Astrocyte (in vitro differentiated cells and primary cell): ENCODE measurements at regions not wholly inside any gene's neighbourhood (a gene's known extent, or its start where the extent isn't known, plus 50 kb on each side); places are given as distances from the start of the nearest gene placed in this dataset.

ENCODE experiments used
- DNase-seq: peaks from one replicate; pipeline ENCODE4 v3.0.0-alpha.2; 2010; ENCODE audit warnings: low read depth
- FAIRE-seq: peaks from 2 replicates; lab custom pipeline; 2011; peaks lifted over from hg19 to GRCh38; lab: Jason Lieb, UNC
- H2AFZ ChIP-seq: 2 replicates; pipeline ENCODE4 v1.6.0; 2012; ENCODE audit warnings: low read depth, low read length, inconsistent platforms
- H3K27ac ChIP-seq: 2 replicates; pipeline ENCODE4 v1.5.1; 2011; ENCODE audit warnings: low read depth, low read length, inconsistent platforms
- H3K27me3 ChIP-seq: 2 replicates; pipeline ENCODE4 v1.6.0; 2011; ENCODE audit warnings: low read length, inconsistent platforms; ENCODE audit not compliant: insufficient read depth
- H3K36me3 ChIP-seq: 2 replicates; pipeline ENCODE4 v1.5.1; 2011; ENCODE audit warnings: low read length, inconsistent platforms; ENCODE audit not compliant: insufficient read depth
- H3K4me1 ChIP-seq: 2 replicates; pipeline ENCODE4 v1.5.1; 2011; ENCODE audit warnings: low read length, inconsistent platforms; ENCODE audit not compliant: insufficient read depth
- H3K4me2 ChIP-seq: 2 replicates; pipeline ENCODE4 v1.6.0; 2012; ENCODE audit warnings: low read length, inconsistent platforms
- H3K4me3 ChIP-seq: 2 replicates; pipeline ENCODE4 v1.5.1; 2011; ENCODE audit warnings: low read depth, mild to moderate bottlenecking, low read length, inconsistent platforms; ENCODE audit not compliant: insufficient read depth
- H3K79me2 ChIP-seq: 2 replicates; pipeline ENCODE4 v1.6.0; 2012; ENCODE audit warnings: mild to moderate bottlenecking, low read length, inconsistent platforms; ENCODE audit not compliant: insufficient read depth
- H3K9ac ChIP-seq: 2 replicates; pipeline ENCODE4 v1.6.0; 2012; ENCODE audit warnings: mild to moderate bottlenecking, low read length, inconsistent platforms
- H3K9me3 ChIP-seq: 2 replicates; pipeline ENCODE4 v1.5.1; 2012; ENCODE audit warnings: low read depth, mild to moderate bottlenecking, low read length, inconsistent platforms; ENCODE audit not compliant: insufficient read depth
- H4K20me1 ChIP-seq: 2 replicates; pipeline ENCODE4 v1.6.0; 2012; ENCODE audit warnings: low read length, inconsistent platforms; ENCODE audit not compliant: insufficient read depth
- H3K27ac Mint-ChIP-seq: one replicate; pipeline ENCODE4 v1.8.0; 2021; ENCODE audit warnings: mild to moderate bottlenecking, mixed read lengths; ENCODE audit not compliant: unreplicated experiment
- H3K27me3 Mint-ChIP-seq: one replicate; pipeline ENCODE4 v1.8.0; 2021; ENCODE audit warnings: low read depth, mixed read lengths; ENCODE audit not compliant: unreplicated experiment
- H3K36me3 Mint-ChIP-seq: one replicate; pipeline ENCODE4 v1.8.0; 2021; ENCODE audit warnings: low read depth, mixed read lengths; ENCODE audit not compliant: unreplicated experiment
- H3K4me1 Mint-ChIP-seq: one replicate; pipeline ENCODE4 v1.8.0; 2021; ENCODE audit warnings: low read depth, mixed read lengths; ENCODE audit not compliant: unreplicated experiment
- H3K4me3 Mint-ChIP-seq: one replicate; pipeline ENCODE4 v1.8.0; 2021; ENCODE audit warnings: mild to moderate bottlenecking, moderate library complexity, mixed read lengths; ENCODE audit not compliant: unreplicated experiment
- H3K9me3 Mint-ChIP-seq: one replicate; pipeline ENCODE4 v1.8.0; 2021; ENCODE audit warnings: mild to moderate bottlenecking, mixed read lengths; ENCODE audit not compliant: unreplicated experiment
- EZH2 ChIP-seq: IDR thresholded peaks from 2 replicates; pipeline ENCODE4 v1.6.1; 2012; ENCODE audit warnings: mild to moderate bottlenecking, low read length, inconsistent platforms; ENCODE audit not compliant: insufficient read depth
- TF ChIP-seq, protein P1 (sequence below): IDR thresholded peaks from 2 replicates; pipeline ENCODE4 v1.5.1; 2011; ENCODE audit warnings: low read depth, mild to moderate bottlenecking, inconsistent platforms, low read length, moderate library complexity; ENCODE audit not compliant: insufficient read depth

DNA sequence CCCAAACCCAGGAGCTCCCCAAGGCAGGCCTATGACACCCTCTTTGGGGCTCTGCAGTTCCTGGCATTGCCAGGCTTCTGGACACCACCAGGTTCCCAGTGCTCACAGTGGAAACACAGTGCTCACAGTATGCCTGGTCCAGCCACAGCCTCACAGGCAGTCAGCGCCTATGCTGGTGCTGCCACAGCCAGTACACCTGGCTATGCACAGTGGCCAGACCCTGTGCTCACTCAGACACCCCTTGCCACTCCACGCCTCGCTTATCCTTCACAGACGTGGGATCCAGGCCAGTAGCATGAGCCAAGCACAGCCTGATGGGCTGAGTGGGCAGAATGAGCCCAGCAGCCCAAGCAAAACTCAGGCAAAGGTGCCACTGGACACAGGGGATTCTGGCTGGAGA, 579.2 kb upstream of the ADGRL2 start:
- no peaks in the 10 kb centered on the region for H3K27me3 ChIP-seq
- H4K20me1 ChIP-seq, result no peaks in the 10 kb centered on the region
- FAIRE-seq, result no peak
- H3K4me1 ChIP-seq, result no peaks in the 10 kb centered on the region
- no peaks in the 10 kb centered on the region for H3K79me2 ChIP-seq
- no peaks in the 10 kb centered on the region for H3K36me3 Mint-ChIP-seq
- H3K27ac ChIP-seq, result no peak overlapping the region
- no peak overlapping the region for H3K4me2 ChIP-seq
- no peak overlapping the region for H3K27ac Mint-ChIP-seq
- no peaks in the 10 kb centered on the region for H3K9me3 ChIP-seq
- no peak for TF ChIP-seq EZH2
- TF ChIP-seq, protein P1, sequence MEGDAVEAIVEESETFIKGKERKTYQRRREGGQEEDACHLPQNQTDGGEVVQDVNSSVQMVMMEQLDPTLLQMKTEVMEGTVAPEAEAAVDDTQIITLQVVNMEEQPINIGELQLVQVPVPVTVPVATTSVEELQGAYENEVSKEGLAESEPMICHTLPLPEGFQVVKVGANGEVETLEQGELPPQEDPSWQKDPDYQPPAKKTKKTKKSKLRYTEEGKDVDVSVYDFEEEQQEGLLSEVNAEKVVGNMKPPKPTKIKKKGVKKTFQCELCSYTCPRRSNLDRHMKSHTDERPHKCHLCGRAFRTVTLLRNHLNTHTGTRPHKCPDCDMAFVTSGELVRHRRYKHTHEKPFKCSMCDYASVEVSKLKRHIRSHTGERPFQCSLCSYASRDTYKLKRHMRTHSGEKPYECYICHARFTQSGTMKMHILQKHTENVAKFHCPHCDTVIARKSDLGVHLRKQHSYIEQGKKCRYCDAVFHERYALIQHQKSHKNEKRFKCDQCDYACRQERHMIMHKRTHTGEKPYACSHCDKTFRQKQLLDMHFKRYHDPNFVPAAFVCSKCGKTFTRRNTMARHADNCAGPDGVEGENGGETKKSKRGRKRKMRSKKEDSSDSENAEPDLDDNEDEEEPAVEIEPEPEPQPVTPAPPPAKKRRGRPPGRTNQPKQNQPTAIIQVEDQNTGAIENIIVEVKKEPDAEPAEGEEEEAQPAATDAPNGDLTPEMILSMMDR, result no peak
- no peak overlapping the region for H3K9ac ChIP-seq
- no peaks in the 10 kb centered on the region for H3K4me1 Mint-ChIP-seq
- H3K36me3 ChIP-seq, result no peaks in the 10 kb centered on the region
- H2AFZ ChIP-seq, result no peak overlapping the region
- no peak overlapping the region for H3K4me3 Mint-ChIP-seq
- H3K9me3 Mint-ChIP-seq, result no peaks in the 10 kb centered on the region
- no peak for DNase-seq
- no peak overlapping the region for H3K4me3 ChIP-seq
- no peaks in the 10 kb centered on the region for H3K27me3 Mint-ChIP-seq

DNA sequence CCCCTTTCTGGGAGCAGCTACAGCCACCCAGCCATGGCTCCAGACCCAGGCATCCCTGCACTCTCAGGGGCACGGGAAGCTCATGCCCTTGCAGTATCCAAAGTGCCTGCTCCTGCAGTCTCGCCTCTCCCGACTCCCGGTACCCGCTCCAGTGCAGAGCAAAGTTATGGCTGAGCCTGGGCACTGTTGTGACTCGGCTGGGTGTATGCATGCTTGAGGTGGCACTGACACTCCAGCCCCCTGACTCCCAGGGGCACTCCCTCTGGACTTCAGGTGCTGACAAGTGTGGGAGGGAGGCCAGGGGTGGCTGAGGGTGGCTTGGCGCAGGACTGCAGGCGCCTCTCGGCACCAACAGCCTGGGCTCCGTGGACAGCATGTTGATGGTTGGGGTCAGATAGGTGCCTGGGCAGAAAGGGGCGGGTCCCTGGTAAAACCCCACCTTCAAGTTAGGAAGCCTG, 580.1 kb upstream of the ADGRL2 start:
- Histone ChIP-seq H3K4me3 (no peak overlapping the region), H3K27me3 (no peaks in the 10 kb centered on the region), H2AFZ (no peak overlapping the region), H3K79me2 (no peaks in the 10 kb centered on the region), H4K20me1 (no peaks in the 10 kb centered on the region), H3K4me1 (no peaks in the 10 kb centered on the region), H3K27ac (no peak overlapping the region), H3K9me3 (no peaks in the 10 kb centered on the region), H3K4me2 (no peak overlapping the region), H3K36me3 (no peaks in the 10 kb centered on the region), H3K9ac (no peak overlapping the region)
- FAIRE-seq (no peak), DNase-seq (no peak)
- H3K27ac Mint-ChIP-seq, result no peak overlapping the region
- no peaks in the 10 kb centered on the region for H3K27me3 Mint-ChIP-seq
- TF ChIP-seq, protein P1, result no peak
- no peak for TF ChIP-seq EZH2
- H3K36me3 Mint-ChIP-seq, result no peaks in the 10 kb centered on the region
- no peaks in the 10 kb centered on the region for H3K4me1 Mint-ChIP-seq
- H3K4me3 Mint-ChIP-seq, result no peak overlapping the region
- no peaks in the 10 kb centered on the region for H3K9me3 Mint-ChIP-seq

DNA sequence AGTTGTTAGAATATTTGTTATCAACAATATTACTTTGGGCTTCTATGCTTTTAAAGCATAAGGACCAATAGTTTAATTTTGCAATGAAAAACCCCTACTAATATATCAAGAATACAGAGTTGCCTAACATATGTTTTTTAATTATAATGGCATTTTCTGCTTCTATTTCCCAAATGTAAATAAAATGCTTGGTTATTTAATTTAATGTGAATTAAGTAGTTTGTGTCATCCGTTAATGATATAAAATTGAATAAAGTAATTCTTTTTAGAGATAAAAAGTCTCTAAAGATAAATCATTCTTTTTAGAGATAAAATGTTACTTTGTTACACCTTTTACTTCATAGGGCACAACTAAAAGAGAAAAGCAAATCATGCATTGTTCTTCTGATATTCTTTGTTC, 583.7 kb upstream of the ADGRL2 start:
- H3K9me3 ChIP-seq, result no peaks in the 10 kb centered on the region

More for the DNA sequence above, 583.7 kb upstream of the ADGRL2 start:
- no peaks in the 10 kb centered on the region for H3K4me1 Mint-ChIP-seq
- no peaks in the 10 kb centered on the region for H3K36me3 ChIP-seq
- no peaks in the 10 kb centered on the region for H3K36me3 Mint-ChIP-seq
- H3K4me2 ChIP-seq, result no peak overlapping the region
- DNase-seq, result no peak
- H3K79me2 ChIP-seq, result no peaks in the 10 kb centered on the region
- no peaks in the 10 kb centered on the region for H3K9me3 Mint-ChIP-seq
- no peak overlapping the region for H3K9ac ChIP-seq
- H3K4me3 Mint-ChIP-seq, result no peak overlapping the region
- H3K4me1 ChIP-seq, result no peaks in the 10 kb centered on the region
- H3K4me3 ChIP-seq, result no peak overlapping the region
- FAIRE-seq, result no peak
- no peak overlapping the region for H3K27ac ChIP-seq
- no peak overlapping the region for H2AFZ ChIP-seq
- H3K27ac Mint-ChIP-seq, result no peak overlapping the region
- TF ChIP-seq EZH2, result no peak
- TF ChIP-seq, protein P1, result no peak
- no peaks in the 10 kb centered on the region for H4K20me1 ChIP-seq
- no peaks in the 10 kb centered on the region for H3K27me3 ChIP-seq
- no peaks in the 10 kb centered on the region for H3K27me3 Mint-ChIP-seq
